ENCODE measurements at regions not wholly inside any gene's neighbourhood (a gene's known extent, or its start where the extent isn't known, plus 50 kb on each side); places are given as distances from the start of the nearest gene placed in this dataset.

DNA sequence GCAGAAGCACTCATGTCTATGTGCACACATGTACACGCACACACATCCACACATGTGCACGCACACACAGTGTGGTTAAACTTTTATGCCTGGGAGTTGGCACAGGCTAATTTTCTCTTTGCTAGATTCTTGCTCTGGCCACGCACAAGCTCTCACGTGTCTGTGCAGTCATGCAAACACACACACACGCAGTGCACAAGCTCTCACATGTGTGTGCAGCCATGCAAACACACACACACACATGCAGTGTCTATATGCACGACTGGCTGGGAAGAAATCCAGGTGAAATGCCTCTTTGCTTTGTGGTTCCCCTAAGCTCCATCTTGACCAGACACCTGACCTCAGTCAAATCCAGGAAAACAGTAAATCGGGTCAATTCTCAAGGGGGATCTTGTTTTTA, 138.0 kb downstream of the SHOX start:
- intact Hi-C loops (cut with DNase I) = no loop called here
- H3K4me3 ChIP-seq = no peak overlapping the region
- TF ChIP-seq, protein P1, sequence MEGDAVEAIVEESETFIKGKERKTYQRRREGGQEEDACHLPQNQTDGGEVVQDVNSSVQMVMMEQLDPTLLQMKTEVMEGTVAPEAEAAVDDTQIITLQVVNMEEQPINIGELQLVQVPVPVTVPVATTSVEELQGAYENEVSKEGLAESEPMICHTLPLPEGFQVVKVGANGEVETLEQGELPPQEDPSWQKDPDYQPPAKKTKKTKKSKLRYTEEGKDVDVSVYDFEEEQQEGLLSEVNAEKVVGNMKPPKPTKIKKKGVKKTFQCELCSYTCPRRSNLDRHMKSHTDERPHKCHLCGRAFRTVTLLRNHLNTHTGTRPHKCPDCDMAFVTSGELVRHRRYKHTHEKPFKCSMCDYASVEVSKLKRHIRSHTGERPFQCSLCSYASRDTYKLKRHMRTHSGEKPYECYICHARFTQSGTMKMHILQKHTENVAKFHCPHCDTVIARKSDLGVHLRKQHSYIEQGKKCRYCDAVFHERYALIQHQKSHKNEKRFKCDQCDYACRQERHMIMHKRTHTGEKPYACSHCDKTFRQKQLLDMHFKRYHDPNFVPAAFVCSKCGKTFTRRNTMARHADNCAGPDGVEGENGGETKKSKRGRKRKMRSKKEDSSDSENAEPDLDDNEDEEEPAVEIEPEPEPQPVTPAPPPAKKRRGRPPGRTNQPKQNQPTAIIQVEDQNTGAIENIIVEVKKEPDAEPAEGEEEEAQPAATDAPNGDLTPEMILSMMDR (IDR thresholded peaks at IDR 0.05) = no peak

DNA sequence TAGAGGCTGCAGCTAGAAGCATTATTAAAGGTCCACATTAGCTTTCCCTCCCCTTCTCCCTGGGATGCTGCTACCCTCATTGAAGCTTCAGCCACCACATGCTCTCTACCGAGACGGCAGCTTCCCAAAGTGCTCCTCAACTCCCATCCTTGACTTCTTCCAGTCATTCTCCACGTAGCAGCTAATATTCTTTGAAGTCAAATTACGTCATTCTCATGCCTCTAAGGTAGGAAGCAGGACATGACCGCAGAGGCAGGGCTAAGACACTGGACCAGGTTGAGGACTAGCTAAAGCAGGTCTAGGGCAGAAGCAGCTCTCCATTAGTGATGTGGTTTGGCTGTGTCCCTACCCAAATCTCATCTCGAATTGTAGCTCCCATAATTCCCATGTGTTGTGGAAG, 128.3 kb downstream of the SHOX start:
- Histone ChIP-seq H3K9me3 (no peaks in the 10 kb centered on the region), H3K27ac (no peak overlapping the region), H3K4me1 (no peaks in the 10 kb centered on the region), H3K27me3 (no peaks in the 10 kb centered on the region), H3K36me3 (no peaks in the 10 kb centered on the region), H3K4me3 (no peak overlapping the region)
- TF ChIP-seq, protein P1 (IDR thresholded peaks at IDR 0.05) = no peak
- DNase-seq (no peak), ATAC-seq (no peak)
- intact Hi-C loops (cut with DNase I) = no loop called here

More for the DNA sequence above, 138.0 kb downstream of the SHOX start:
- no peaks in the 10 kb centered on the region for H3K36me3 ChIP-seq
- no peaks in the 10 kb centered on the region for H3K4me1 ChIP-seq
- no peaks in the 10 kb centered on the region for H3K9me3 ChIP-seq
- H3K27ac ChIP-seq = no peak overlapping the region
- DNase-seq = no peak
- no peak for ATAC-seq
- H3K27me3 ChIP-seq = peaks cover 0 to 5% of the 10 kb centered on the region in 2 donors

DNA sequence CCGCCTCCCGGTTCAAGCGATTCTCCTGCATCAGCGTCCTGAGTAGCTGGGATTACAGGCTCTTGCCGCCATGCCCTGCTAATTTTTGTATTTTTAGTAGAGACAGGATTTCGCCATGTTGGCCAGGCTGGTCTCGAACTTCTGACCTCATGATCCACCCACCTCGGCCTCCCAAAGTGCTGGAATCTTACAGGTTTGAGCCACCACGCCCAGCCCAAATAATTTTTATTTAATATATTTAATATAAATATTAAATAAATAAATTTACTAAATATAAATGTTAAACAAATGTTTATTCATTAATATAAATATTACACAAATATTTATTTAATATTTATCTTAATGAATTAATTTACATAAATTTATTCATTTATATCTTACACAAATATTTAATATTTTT, 120.2 kb downstream of the SHOX start:
- no peak for ATAC-seq
- H3K27ac ChIP-seq = no peak overlapping the region
- DNase-seq = no peak
- TF ChIP-seq, protein P1 (IDR thresholded peaks at IDR 0.05) = no peak
- intact Hi-C loops (cut with DNase I) = no loop called here
- no peaks in the 10 kb centered on the region for H3K36me3 ChIP-seq
- peaks cover 0 to 8% of the 10 kb centered on the region in 2 donors for H3K9me3 ChIP-seq
- no peaks in the 10 kb centered on the region for H3K27me3 ChIP-seq
- H3K4me3 ChIP-seq = no peak overlapping the region
- H3K4me1 ChIP-seq = no peaks in the 10 kb centered on the region

DNA sequence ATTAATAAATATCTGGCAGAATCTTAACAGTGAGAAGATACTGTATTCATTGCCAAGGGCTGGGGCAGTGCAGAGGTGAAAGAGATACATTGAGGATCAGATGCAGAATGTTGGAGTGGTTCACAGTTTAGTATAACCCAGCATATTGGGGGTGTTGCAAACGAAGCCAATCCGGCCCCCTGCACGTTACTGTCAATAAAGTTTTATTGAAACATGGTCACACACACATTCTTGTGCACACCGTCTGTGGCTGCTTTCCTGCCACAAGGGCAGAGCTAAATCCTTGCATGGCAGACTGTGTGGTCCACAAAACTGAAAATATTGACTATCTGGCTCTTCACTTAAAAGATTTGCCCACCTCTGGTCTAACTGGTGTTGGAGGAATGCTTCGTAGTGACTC, 119.7 kb downstream of the SHOX start:
- Histone ChIP-seq H3K4me3 (no peak overlapping the region), H3K27me3 (no peaks in the 10 kb centered on the region), H3K4me1 (no peaks in the 10 kb centered on the region), H3K27ac (no peak overlapping the region), H3K9me3 (peaks cover 0 to 8% of the 10 kb centered on the region in 2 donors), H3K36me3 (no peaks in the 10 kb centered on the region)
- ATAC-seq (no peak), DNase-seq (no peak)
- TF ChIP-seq, protein P1 (IDR thresholded peaks at IDR 0.05) = no peak
- intact Hi-C loops (cut with DNase I) = no loop called here

DNA sequence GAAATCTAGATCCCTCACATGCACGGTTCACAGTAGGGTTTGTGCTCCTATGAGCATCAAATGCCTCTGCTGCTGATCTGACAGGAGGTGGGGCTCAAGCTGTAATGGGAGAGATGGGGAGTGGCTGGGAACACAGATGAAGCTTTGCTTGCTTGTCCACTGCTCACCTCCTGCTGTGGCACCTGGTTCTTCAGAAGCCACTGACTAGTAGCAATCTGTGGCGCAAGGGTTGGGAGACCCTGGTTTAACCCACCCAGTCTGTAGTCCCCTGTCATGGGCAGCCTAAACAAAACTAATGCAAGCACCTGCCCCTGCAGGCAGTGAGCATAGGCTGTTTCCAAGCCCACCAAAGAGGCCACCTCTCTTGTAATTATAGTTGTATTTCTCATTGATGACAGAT, 116.6 kb downstream of the SHOX start:
- ATAC-seq = no peak
- no peaks in the 10 kb centered on the region for H3K4me1 ChIP-seq

More for the DNA sequence above, 116.6 kb downstream of the SHOX start:
- no peak overlapping the region for H3K27ac ChIP-seq
- no peaks in the 10 kb centered on the region for H3K36me3 ChIP-seq
- H3K27me3 ChIP-seq = no peaks in the 10 kb centered on the region
- peaks cover 0 to 8% of the 10 kb centered on the region in 2 donors for H3K9me3 ChIP-seq
- no peak overlapping the region for H3K4me3 ChIP-seq
- DNase-seq = no peak
- intact Hi-C loops (cut with DNase I) = no loop called here
- TF ChIP-seq, protein P1 (IDR thresholded peaks at IDR 0.05) = no peak
